SK-N-MC (cell line): ENCODE measurements at regions not wholly inside any gene's neighbourhood (a gene's known extent, or its start where the extent isn't known, plus 50 kb on each side); places are given as distances from the start of the nearest gene placed in this dataset.

ENCODE experiments used
- EZH2 ChIP-seq: fragments of 200-600 bp; sonication (generic); IDR thresholded peaks from one replicate; pipeline ENCODE4 v1.6.1; 2017; ENCODE audit warnings: antibody characterized with exemption
- POLR2AphosphoS5 ChIP-seq: IDR thresholded peaks from 2 replicates; pipeline ENCODE4 v1.6.1; 2012; ENCODE audit warnings: mild to moderate bottlenecking, low read depth, low read length, borderline replicate concordance

GRCh38 chr12:58728397-58728796 is 191.9 kb downstream of the LRIG3 start:
- TF ChIP-seq EZH2 (no peak), POLR2AphosphoS5 (no peak)
